ENCODE measurements at regions not wholly inside any gene's neighbourhood (a gene's known extent, or its start where the extent isn't known, plus 50 kb on each side); places are given as distances from the start of the nearest gene placed in this dataset.

GRCh38 chr11:86861810-86862209 lies 61.5 kb downstream of the PRSS23 start:
- no peak for DNase-seq
- Histone ChIP-seq H3K27ac (no peak overlapping the region), H3K36me3 (no peaks in the 10 kb centered on the region), H3K27me3 (ENCODE audit: insufficient read depth, low read depth, severe bottlenecking) (no peaks in the 10 kb centered on the region), H3K9me3 (ENCODE audit: severe bottlenecking) (no peaks in the 10 kb centered on the region), H3K4me3 (ENCODE audit: low read depth, low read length) (no peak overlapping the region)
- no peak for TF ChIP-seq CTCF (IDR thresholded peaks at IDR 0.05; ENCODE audit: low read depth, low read length)

DNA sequence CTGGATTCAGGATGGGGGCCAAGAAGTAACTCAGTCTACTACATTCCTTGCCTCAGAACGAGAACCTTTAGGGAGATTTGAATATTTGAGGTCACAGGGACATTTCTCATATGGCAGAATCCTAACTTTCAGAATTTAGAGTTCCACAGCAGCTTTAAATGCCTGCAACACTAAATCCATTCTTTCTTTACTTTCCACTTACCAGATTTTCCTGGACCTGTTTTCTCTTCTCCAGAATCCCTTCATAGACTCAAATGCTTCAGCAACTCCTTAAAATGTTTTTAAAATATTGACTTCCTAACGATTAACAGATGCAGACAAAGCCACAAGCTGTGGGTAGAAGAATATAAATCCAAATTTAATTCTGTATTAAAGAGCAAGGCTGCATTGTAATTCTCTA lies 63.1 kb downstream of the PRSS23 start:
- Histone ChIP-seq H3K36me3 (no peaks in the 10 kb centered on the region), H3K27ac (no peak overlapping the region), H3K27me3 (ENCODE audit: insufficient read depth, low read depth, severe bottlenecking) (no peaks in the 10 kb centered on the region), H3K4me3 (ENCODE audit: low read depth, low read length) (no peak overlapping the region), H3K9me3 (ENCODE audit: severe bottlenecking) (no peaks in the 10 kb centered on the region)
- TF ChIP-seq CTCF (IDR thresholded peaks at IDR 0.05; ENCODE audit: low read depth, low read length): no peak
- no peak for DNase-seq

DNA sequence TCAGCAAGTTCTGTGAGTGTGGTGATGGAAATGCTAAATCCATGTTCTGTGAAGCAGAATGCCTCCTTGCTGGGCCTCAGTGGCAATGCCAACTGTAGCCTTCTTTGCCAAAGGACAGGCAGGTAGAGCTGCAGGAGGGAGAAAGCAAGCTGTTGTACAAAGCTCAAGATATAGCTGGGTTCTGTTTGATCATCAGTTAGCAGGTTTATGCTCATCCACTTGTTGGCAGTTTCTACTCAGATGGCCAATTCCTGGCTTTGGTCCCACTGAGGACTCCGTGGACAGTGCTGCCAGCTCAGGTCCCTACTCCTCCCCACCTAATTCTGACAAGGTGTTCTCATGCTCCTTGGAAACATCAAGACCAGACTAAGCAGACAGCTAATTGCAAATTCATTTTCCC lies 65.1 kb downstream of the PRSS23 start:
- no peak for DNase-seq
- H3K4me3 ChIP-seq (ENCODE audit: low read depth, low read length): no peak overlapping the region
- no peak for TF ChIP-seq CTCF (IDR thresholded peaks at IDR 0.05; ENCODE audit: low read depth, low read length)
- H3K27ac ChIP-seq: no peak overlapping the region
- no peaks in the 10 kb centered on the region for H3K9me3 ChIP-seq (ENCODE audit: severe bottlenecking)
- H3K36me3 ChIP-seq: no peaks in the 10 kb centered on the region
- no peaks in the 10 kb centered on the region for H3K27me3 ChIP-seq (ENCODE audit: insufficient read depth, low read depth, severe bottlenecking)

DNA sequence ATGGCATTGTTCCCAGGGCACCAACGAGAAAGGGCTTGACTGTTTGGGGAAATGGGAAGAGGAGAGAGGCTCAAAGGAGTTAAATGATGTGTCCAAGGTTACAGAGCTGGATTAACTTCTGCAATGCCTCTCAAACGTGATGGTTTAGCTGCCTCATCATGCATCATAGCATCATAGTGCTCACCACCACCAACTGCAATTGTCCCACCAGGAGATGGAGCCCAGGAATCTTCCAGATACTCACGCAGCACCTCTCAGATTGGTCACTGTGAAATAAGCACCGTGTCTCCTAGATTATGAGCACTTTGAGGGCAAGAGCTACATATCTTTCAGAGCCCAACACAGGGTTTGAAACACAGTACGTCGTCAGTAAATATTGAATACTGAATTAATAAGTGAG lies 69.2 kb downstream of the PRSS23 start:
- Histone ChIP-seq H3K36me3 (no peaks in the 10 kb centered on the region), H3K4me3 (ENCODE audit: low read depth, low read length) (no peak overlapping the region), H3K27ac (no peak overlapping the region), H3K27me3 (ENCODE audit: insufficient read depth, low read depth, severe bottlenecking) (no peaks in the 10 kb centered on the region), H3K9me3 (ENCODE audit: severe bottlenecking) (no peaks in the 10 kb centered on the region)
- DNase-seq: no peak
- no peak for TF ChIP-seq CTCF (IDR thresholded peaks at IDR 0.05; ENCODE audit: low read depth, low read length)

- Histone ChIP-seq H3K9me3 (ENCODE audit: severe bottlenecking) (no peaks in the 10 kb centered on the region), H3K36me3 (no peaks in the 10 kb centered on the region), H3K27ac (no peak overlapping the region), H3K4me3 (ENCODE audit: low read depth, low read length) (no peak overlapping the region), H3K27me3 (ENCODE audit: insufficient read depth, low read depth, severe bottlenecking) (no peaks in the 10 kb centered on the region)
- DNase-seq: peak; percentile 59
- peak; percentile 69 for TF ChIP-seq CTCF (IDR thresholded peaks at IDR 0.05; ENCODE audit: low read depth, low read length)
Measured at GRCh38 chr11:86869966-86870570, 69.7 kb downstream of the PRSS23 start.

GRCh38 chr11:86873573-86874083 lies 73.3 kb downstream of the PRSS23 start:
- no peaks in the 10 kb centered on the region for H3K27me3 ChIP-seq (ENCODE audit: insufficient read depth, low read depth, severe bottlenecking)
- no peak overlapping the region for H3K27ac ChIP-seq
- TF ChIP-seq CTCF (IDR thresholded peaks at IDR 0.05; ENCODE audit: low read depth, low read length): no peak
- H3K36me3 ChIP-seq: no peaks in the 10 kb centered on the region
- H3K4me3 ChIP-seq (ENCODE audit: low read depth, low read length): no peak overlapping the region
- no peaks in the 10 kb centered on the region for H3K9me3 ChIP-seq (ENCODE audit: severe bottlenecking)
- no peak for DNase-seq
